ENCODE measurements at regions not wholly inside any gene's neighbourhood (a gene's known extent, or its start where the extent isn't known, plus 50 kb on each side); places are given as distances from the start of the nearest gene placed in this dataset.
"Not testable (repeated sequence)": the region's sequence is repeated elsewhere in the genome, so short reads cannot be mapped to it uniquely, and the experiment has no call there.

GRCh38 chr1:214143006-214143992 is 137.7 kb upstream of the SMYD2 start:
- no peak for DNase-seq

GRCh38 chr1:214144521-214144920 is 136.4 kb upstream of the SMYD2 start:
- not testable (repeated sequence) for DNase-seq

- DNase-seq: no peak
Measured at GRCh38 chr1:214146523-214146922, 134.4 kb upstream of the SMYD2 start.

- no peak for DNase-seq
Measured at GRCh38 chr1:214154596-214155292, 126.2 kb upstream of the SMYD2 start.

GRCh38 chr1:214155987-214156625 is 124.9 kb upstream of the SMYD2 start:
- DNase-seq: no peak

GRCh38 chr1:214164173-214164572 is 116.8 kb upstream of the SMYD2 start:
- no peak for DNase-seq

- no peak for DNase-seq
Measured at GRCh38 chr1:214165850-214166374, 115.0 kb upstream of the SMYD2 start.

- DNase-seq: no peak
Measured at GRCh38 chr1:214174508-214175199, 106.3 kb upstream of the SMYD2 start.

GRCh38 chr1:214178102-214178501 is 102.9 kb upstream of the SMYD2 start:
- DNase-seq: no peak

- DNase-seq: no peak
Measured at GRCh38 chr1:214184992-214185391, 96.0 kb upstream of the SMYD2 start.

- DNase-seq: no peak
Measured at GRCh38 chr1:214186103-214186824, 94.7 kb upstream of the SMYD2 start.

GRCh38 chr1:214187121-214187900 is 93.6 kb upstream of the SMYD2 start:
- DNase-seq: no peak

GRCh38 chr1:214187933-214188332 is 93.0 kb upstream of the SMYD2 start:
- DNase-seq: no peak

GRCh38 chr1:214188835-214189234 is 92.1 kb upstream of the SMYD2 start:
- DNase-seq: no peak

- DNase-seq: no peak
Measured at GRCh38 chr1:214192825-214193643, 87.9 kb upstream of the SMYD2 start.

GRCh38 chr1:214193691-214194090 is 87.3 kb upstream of the SMYD2 start:
- no peak for DNase-seq

- DNase-seq: no peak
Measured at GRCh38 chr1:214198571-214198970, 82.4 kb upstream of the SMYD2 start.

- no peak for DNase-seq
Measured at GRCh38 chr1:214199585-214199984, 81.4 kb upstream of the SMYD2 start.

GRCh38 chr1:214202992-214203391 is 78.0 kb upstream of the SMYD2 start:
- DNase-seq: no peak

GRCh38 chr1:214205053-214205452 is 75.9 kb upstream of the SMYD2 start:
- no peak for DNase-seq
